NCI-H2029 (cell line): ENCODE measurements at regions not wholly inside any gene's neighbourhood (a gene's known extent, or its start where the extent isn't known, plus 50 kb on each side); places are given as distances from the start of the nearest gene placed in this dataset.

Experiments
- DNase-seq: peaks from one replicate; lab custom pipeline; 2025; lab: John Stamatoyannopoulos, UW

DNA sequence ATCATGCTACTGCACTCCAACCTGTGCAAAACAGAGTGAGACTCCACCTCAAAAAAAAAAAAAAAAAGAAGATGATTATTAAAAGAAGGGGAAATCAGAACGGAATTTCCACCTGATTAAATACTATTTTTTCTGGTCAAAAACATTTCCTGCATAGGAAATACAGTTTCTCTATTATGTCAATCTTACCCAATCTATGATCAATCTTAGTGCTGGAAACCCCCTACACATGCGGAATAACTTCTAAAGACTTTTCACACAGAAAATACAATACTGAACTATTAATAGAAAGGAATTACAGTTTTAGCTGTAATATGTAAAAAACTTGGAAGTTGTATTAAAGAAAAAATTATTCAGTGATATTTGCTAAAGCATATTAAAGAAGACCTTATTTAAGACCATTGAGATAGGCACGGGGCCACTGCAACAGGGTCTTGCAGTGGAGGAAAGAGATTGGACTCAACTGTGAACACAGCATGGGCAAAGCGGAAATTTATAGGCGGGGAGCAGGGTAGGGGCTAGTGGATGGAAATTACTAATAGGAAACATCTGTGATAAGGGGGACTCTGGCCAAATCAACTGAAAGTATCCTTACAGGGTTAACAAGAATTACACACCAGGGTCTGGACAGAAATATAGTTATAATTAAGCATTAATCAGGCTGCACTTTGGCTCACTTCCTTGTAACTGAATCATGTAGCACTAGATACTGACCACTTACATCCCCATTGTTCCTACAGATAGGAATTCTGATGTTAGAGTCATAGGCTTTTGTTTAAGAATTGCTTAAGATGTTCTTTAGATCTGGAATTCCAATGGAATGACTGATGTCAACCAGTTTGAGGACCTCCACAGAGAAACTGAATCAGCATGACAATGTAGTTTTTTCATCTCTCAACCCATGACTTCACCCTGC is 411.5 kb upstream of the DDI1 start:
- DNase-seq: no peak

DNA sequence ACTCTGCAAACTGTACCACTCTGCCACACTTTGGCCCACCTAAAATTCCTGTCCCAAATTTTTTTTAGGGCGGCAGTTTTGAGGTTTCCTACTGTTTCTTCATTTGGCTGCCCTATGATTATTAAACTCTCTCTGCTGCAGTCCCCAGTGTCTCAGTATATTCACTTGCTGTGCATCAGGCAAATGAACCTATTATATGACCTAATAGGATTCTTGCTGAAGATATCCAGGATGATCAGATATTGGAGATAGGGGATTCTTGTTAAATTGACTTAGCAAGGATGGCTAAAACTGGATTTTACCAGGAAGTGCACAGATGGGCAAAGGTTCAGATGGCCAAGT is 410.8 kb upstream of the DDI1 start:
- DNase-seq: no peak

DNA sequence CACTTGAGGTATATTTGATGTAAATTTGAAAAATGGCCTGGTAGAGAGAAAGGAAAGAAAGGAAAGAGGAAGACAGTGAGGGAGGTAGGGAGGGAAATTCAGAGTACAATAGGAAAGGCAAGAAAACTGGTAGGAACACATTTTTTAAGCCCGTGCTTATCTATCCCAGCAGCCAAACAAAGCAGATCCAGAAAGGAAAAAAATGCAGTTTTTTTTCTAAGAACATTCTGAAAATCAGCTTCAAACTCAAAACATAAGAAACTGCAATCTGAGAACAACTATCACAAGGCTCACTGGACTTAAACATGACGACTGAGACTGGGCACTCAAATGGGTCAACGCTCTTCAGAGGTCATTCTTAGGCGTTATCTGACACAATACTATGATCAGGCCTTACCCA is 408.3 kb upstream of the DDI1 start:
- no peak for DNase-seq

DNA sequence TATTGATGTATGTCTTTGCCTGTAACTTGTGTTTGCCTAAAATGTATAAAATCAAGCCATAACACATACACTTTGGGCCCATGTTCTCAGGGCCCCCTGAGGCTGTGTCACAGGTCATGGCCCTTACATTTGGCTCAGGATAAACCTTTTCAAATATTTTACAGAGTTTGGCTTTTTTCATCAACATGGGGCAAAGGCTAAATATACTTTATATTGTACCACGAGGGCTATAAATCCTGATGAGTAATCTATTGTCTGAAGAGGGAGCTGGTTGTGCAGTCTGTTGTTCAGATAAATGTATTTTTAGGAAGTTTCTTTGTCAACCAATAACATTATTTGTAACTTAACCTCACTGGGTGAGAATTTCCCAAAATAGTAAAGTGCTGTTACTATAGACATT is 404.6 kb upstream of the DDI1 start:
- no peak for DNase-seq

DNA sequence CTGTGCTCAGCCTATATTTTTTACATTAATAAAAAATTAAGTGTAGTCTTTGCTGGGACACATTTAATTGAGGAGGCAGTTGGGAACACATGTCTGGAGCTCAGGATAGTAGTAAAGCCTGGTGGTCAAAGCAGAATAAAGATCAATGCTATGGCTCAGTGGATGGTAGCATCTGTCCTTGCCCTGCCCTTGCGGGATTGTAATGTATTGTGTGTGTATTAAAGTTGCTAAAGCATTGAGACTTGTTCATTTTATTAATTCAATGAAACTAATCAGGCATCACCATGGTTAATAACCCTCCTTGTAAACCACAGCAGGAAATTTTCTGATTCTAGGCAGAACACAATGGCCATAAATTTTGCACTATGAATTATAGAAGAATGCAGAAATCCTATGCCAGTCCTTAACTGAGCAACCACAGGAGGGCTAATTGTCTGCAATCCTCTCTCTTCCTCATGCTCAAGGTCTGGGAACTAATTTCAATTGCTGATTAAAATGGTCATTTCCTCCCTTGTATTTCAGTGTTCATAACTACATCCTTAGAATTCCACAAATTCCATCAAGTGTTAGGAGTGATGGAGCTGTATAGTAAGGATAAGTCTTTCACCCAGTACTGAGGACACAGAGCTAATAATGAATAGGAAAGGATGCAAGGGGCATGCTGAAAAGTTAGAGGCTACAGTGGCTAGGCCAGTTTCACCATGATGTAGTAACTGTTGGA is 403.2 kb upstream of the DDI1 start:
- DNase-seq: no peak

DNA sequence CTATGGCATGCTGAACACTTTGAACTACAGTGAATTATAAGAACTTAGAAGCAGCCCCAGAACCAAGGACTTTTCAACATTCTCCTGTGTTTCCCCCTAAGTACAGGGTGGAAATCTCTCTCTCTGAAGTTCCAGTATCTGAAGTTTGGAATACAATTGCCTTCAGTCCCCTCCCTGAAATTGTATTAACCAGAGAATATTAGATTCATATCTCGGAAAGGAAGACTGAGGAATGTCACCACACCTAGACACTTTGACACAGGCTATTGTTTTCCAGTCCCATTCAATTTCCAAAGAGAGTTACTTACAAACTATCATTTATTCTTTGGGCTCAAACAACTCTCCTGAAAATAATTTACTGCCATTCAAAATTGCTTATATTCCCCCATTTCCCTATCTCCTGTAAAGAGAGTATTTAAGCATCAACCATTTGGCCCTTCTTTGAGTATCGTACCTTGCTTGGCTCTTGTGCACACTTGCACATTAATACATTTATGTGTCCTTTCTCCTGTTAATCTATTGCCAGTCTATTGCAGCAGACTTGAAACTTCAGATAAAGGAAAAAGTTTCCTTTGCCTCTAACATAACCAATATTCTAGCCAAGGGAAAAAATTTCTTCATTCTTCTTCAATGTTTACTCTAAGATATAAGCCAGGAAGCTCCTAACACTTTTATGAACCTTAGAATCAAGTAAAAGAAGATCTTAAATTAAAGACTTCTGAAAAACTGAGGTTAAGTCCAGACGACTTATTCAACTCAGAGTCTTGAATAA is 402.4 kb upstream of the DDI1 start:
- DNase-seq: no peak

DNA sequence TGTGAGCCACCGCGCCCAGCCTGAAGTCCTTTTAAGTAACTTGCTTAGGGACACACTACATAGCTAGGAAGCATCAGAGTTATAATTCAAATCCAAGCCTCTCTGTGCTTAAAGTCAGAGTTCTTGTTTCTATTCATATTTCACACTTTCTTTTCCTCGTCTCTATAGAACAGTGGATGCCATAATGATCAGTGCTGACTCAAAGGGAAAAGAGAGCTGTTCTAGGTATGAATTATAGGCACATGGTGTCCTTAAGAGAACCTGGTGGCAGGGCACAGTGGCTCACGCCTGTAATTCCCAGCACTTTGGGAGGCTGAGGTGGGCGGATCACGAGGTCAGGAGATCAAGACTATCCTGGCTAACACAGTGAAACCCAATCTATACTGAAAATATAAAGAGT is 400.2 kb upstream of the DDI1 start:
- no peak for DNase-seq

DNA sequence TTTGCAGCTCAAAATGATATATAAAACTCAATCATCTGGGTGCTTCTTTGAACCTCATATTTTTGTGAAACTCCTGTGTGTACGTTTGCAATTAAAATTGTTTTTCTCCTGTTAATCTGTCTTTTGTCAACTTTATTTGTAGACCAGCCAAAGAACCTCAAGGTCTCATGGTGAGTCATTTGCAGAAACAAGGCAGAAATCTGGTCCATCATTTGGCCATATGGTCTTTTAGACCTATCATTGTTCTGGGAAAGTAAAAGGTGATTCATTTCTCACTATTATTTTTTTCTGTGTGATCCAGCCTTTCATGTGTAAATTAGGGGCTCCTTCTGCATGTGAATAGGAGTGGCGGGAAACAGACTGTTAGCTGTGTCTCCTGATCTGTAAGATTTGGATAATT is 399.1 kb upstream of the DDI1 start:
- no peak for DNase-seq

DNA sequence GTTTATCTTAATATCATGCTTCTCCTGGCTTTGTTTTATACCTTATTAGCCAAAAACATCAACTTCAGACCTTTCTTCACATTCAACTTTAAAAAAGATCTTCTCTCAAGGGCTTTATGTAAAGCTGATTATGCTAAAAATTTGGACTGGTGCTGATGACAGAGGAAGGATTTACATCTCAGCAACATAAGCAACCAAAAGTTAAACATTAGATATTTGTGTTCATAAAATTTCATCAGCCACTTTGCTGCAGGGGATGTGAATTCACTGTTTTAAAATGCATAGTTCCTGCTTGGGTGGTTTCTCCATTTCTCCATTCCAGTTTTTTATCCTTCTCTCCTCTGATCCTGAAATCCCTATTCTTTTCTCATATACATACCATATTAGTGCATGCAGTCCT is 398.6 kb upstream of the DDI1 start:
- DNase-seq: no peak

DNA sequence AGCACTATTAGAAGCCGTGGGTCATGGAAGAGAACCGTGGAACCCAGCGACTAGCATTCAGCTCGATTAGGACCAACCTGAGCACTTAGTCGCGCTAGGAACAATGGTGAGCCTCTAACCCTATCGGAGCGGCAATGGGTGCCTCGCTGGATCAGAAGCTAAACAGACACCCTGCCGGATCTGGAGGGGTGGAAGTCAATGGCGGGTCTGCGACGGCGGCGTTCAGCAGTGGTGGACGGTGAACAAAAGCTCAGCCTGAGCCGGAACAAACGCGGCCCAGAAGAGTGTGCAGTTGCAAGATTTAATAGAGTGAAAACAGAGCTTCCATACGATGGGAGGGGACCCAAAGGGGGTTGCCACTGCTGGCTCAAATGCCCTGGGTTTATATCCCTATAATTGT is 391.8 kb upstream of the DDI1 start:
- no peak for DNase-seq

DNA sequence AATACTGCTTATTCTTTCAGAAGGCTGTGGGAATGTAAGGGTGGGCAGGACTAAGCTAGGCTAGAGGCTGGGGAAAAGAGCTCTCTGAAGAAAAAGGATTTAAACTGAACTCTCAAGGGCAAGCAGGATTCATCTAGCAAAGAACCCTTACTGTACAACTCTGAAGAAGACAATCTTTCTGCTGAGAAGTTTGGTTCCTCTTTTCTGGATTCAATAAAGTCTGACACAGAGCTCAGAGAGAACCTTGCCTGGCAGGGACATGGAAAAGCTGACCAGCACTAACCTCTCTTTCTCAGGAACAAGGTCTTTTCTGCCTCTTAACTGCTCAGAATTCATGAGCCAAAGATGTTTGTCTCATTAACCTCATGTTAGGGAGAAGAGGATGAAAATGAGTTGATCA is 388.4 kb upstream of the DDI1 start:
- DNase-seq: no peak

DNA sequence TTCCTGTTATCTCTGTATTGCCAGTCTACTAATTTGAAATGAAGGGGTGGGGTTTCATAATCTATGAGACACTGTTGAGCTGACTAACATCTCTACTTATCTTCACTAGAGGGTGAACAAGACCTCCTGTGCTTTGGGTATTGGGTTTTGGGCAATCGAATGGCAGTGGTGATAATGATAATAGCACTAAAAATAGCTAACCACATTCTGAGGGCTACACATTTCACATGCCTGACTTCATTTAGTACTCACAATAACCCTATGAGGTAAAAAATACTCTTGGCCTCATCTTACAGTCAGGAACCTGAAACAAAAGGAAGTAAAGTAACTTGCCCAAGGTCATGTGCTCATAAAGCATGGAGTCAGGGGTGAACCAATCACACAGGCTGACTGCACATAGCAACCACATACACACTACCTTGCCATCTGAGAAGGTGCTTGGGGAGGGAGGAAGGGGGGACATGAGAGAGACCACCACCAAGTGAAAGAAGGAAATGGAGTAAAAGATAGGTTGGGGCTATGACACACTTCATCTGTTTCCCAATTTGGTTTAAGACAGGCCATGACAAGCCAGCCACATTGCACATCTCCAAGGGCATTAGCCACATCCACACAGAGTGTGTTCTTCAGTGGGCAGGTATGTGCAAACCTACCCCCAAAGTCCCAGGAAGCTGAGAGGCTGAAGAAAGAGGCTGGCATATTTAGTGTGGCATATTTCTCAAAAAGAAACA is 387.6 kb upstream of the DDI1 start:
- DNase-seq: no peak

DNA sequence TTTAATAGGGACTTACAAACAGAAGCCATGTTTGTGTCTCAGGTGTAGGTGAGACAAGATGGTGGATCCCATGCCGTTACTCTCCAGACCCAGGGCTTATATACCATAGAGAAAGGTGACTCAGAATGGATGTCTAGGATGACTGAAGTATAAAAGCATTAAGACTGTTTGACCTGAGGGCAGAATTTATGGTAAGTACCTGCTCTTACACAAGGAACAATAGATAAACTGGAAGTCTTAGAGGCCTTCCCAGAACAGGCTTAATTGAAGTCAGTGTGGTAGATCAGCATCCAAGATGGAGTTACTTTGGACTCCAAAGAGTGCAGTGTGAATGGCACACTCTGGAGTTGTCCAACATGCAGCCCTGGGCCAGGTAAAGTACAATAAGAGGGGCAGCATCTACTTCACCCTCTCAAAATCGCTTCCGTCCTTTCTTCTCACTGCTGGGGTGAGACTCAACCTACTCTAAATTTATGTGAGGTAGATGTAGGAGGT is 387.0 kb upstream of the DDI1 start:
- DNase-seq: no peak

DNA sequence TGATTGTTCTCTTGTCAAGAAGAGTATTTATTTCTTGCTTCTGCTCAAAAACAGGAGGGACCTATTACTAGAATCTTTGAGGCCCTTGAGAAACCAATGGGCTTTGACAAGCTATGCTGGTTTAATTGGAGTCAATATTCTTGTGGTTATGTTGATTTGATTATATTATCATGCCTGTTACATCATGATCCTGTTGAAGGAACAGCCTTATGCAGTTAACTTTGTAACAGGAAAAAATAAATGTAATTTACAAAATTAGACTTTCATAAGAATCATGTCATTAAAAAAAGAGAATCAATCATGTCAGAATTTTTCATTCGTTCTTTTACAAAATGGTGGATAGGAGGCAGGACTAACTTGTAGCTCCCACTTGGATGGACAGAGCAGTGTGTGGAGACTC is 386.1 kb upstream of the DDI1 start:
- no peak for DNase-seq

DNA sequence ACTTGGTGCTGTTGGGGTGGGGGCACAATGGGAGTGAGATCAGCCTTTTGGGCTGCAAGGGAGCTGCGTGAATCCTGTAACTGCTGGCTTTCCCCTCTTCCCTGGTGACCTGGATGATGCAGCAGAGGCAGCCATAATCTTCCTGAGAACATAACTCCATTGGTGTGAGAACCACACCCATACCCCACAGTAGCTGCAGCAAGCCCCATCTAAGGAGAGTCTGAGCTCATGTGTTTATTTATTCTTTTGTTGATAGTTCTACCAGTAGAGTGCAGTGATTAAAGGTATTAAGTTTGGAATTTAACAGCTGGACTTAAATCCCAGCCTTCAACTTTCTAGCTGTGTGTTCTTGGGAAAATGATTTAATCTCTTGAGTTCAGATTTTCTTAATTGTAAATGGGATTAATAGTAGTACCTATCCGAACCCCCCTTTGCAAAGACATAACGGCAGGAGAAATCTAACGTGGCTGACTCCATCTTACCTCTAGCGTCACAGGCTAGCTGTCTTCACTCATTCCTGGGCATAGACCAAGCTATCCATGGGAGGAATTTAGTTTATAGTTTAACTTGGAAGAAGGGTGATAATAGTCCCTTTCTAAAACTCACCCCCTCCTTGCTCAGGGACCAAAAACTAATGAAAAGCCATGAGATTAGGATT is 385.0 kb upstream of the DDI1 start:
- no peak for DNase-seq

DNA sequence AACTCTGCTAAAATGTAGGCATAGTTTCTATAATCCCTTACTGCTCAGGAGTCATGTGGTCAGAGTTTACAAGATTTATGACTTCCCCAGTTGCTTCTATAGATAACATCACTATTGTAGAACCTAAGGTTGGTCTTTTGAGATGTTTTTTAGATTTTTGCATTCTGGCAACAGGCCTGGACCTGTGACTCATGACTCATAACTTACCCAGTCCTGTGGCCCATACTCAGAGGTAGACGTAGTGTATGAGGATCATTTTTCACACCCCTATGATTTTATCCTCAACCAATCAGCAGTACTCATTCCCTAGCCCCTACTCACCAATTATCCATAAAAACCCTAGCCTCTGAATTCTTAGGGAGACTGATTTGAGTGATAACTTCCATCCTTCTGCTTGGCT is 384.4 kb upstream of the DDI1 start:
- DNase-seq: no peak

DNA sequence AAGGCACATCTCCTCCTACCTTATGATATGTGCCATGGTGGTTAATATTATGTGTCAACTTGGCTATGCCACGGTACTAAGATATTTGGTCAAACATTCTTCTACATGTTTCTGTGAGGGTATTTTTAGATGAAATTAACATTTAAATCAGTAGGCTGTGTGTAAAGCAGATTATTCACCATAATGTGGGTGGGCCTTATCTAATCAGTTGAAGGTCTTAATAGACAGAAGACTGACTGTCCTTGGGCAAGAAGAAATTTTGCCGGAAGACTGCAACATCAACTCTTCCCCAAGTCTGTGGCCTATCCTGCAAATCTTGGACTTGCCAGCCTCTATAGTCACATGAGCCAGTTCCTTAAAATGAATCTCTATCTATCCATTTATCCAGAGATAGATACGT is 380.1 kb upstream of the DDI1 start:
- DNase-seq: no peak

DNA sequence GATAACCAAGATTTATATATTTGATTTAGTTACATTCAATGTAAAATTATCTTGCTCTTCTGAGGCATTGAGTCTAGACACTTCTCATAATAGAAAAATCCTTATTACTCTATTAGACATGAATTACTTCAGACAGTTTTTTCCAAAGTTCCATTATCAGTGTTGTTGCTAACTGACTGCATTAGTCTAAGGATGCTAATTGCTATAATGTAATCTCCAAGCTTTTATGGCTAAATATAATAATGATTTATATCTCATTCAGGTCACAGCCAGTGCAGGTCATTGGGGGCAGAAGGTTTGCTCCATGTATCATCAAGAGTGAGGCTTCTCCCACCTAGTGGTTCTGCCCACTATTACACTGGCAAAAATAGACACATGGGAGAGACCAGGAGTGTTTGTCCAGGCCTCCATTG is 377.2 kb upstream of the DDI1 start:
- no peak for DNase-seq

DNA sequence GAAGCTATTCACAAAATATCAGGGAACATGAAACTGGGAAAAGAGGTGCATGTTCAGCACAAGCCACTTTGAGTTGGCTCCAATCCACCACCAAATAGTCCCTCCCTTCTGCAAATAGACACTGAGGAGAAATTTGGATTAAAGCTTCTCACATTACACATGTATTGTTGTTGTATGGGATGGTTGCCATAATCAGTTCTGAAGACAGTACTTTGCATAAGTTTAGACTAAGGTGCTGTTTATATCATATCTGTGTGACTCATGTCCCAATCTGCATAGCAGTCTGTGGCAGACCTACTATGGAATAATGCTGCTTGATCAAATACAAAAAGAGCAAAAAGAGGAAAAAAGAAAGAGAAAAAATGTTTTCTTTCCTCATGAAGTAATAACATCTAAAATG is 376.7 kb upstream of the DDI1 start:
- DNase-seq: no peak

DNA sequence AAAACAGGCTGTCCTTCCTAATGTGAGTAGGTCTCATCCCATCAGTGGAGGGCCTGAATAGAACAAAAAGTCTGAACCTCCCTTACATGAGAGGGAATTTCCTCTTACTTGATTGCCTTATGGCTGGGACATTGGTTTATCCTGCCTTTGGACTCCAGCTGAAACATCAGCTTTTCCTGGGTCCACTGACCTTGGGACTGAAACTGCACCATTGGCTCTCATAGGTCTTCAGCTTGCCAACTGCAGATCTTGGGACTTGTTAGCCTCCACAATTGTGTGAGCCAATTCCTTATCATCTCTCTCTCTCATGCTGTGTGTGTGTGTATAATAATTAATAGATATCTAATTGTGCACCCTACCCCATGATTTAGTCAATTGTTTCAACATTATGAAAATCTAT is 375.3 kb upstream of the DDI1 start:
- no peak for DNase-seq

DNA sequence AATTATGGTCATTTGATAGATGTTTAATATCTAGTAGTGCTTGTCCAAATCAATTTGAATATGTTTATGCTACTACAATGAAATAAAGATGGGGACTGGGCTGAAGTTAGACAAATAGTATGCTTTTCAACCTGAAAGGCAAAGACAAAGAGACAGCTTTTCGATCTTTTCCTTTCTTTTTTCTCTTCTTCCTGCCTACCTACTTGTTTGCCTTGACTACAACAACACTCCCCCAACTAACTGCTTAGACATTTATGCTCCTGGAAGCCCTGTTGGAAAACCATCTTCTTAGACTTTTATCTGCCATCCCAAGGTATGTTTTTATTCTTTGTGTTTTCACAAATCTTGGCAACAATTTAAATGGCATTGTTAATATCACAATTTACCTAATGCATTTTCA is 374.4 kb upstream of the DDI1 start:
- DNase-seq: no peak

DNA sequence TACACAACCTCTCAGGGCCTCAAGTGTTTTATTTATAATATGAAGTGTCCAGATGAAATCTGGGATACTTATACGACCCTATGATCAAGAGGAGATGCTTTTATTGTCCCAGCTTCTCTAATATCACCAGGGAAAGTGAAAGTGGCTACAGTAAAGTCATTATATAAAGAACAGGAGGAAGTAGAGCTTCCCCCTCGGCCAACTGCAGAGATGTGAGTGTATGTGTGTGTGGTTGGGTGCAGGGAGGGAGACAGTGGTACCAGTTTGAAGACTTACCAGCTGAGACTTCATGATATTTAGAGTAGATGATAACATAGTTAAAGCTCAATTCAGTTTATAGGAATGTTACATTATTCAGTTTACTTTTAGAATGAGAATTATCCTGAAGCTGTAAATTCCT is 373.6 kb upstream of the DDI1 start:
- DNase-seq: no peak
